Stimulated activated CD8-positive, alpha-beta memory T cell treated with anti-CD3 and anti-CD28 coated beads, Interleukin-12 subunit alpha, Interleukin-12 subunit beta, amount 100 ng/mL, for 24 hours (primary cell): ENCODE measurements at regions not wholly inside any gene's neighbourhood (a gene's known extent, or its start where the extent isn't known, plus 50 kb on each side); places are given as distances from the start of the nearest gene placed in this dataset.
"Not testable (repeated sequence)": the region's sequence is repeated elsewhere in the genome, so short reads cannot be mapped to it uniquely, and the experiment has no call there.

ENCODE experiments used
- DNase-seq: peaks from one replicate; pipeline ENCODE4 v3.0.0-alpha.2; 2020; ENCODE audit errors: extremely low read depth

GRCh38 chr1:244106837-244107493 is 55.9 kb downstream of the ZBTB18 start:
- DNase-seq = no peak

- DNase-seq = no peak
Measured at GRCh38 chr1:244111027-244111426, 59.9 kb downstream of the ZBTB18 start.

- DNase-seq = no peak
Measured at GRCh38 chr1:244112041-244112440, 61.0 kb downstream of the ZBTB18 start.

- no peak for DNase-seq
Measured at GRCh38 chr1:244112636-244113035, 61.6 kb downstream of the ZBTB18 start.

GRCh38 chr1:244113532-244114320 is 62.6 kb downstream of the ZBTB18 start:
- DNase-seq = no peak

GRCh38 chr1:244114892-244115291 is 63.8 kb downstream of the ZBTB18 start:
- no peak for DNase-seq

- no peak for DNase-seq
Measured at GRCh38 chr1:244116946-244117345, 65.9 kb downstream of the ZBTB18 start.

GRCh38 chr1:244118109-244118761 is 67.2 kb downstream of the ZBTB18 start:
- DNase-seq = no peak

GRCh38 chr1:244128591-244129383 is 77.7 kb downstream of the ZBTB18 start:
- no peak for DNase-seq

- DNase-seq = no peak
Measured at GRCh38 chr1:244137276-244137675, 86.2 kb downstream of the ZBTB18 start.

- no peak for DNase-seq
Measured at GRCh38 chr1:244137725-244138124, 86.6 kb downstream of the ZBTB18 start.

- DNase-seq = no peak
Measured at GRCh38 chr1:244138399-244138798, 87.3 kb downstream of the ZBTB18 start.

GRCh38 chr1:244139655-244140054 is 88.6 kb downstream of the ZBTB18 start:
- no peak for DNase-seq

- DNase-seq = no peak
Measured at GRCh38 chr1:244140420-244140819, 89.3 kb downstream of the ZBTB18 start.

- DNase-seq = no peak
Measured at GRCh38 chr1:244144053-244144452, 93.0 kb downstream of the ZBTB18 start.

GRCh38 chr1:244150071-244150470 is 99.0 kb downstream of the ZBTB18 start:
- no peak for DNase-seq

- DNase-seq = no peak
Measured at GRCh38 chr1:244150665-244151064, 99.6 kb downstream of the ZBTB18 start.

GRCh38 chr1:244151537-244151936 is 100.5 kb downstream of the ZBTB18 start:
- no peak for DNase-seq

GRCh38 chr1:244154508-244154871 is 103.4 kb downstream of the ZBTB18 start:
- no peak for DNase-seq

- no peak for DNase-seq
Measured at GRCh38 chr1:244154872-244155531, 103.9 kb downstream of the ZBTB18 start.

GRCh38 chr1:244155661-244156060 is 104.6 kb downstream of the ZBTB18 start:
- no peak for DNase-seq

GRCh38 chr1:244156617-244157016 is 105.5 kb downstream of the ZBTB18 start:
- not testable (repeated sequence) for DNase-seq
